ENCODE measurements at regions not wholly inside any gene's neighbourhood (a gene's known extent, or its start where the extent isn't known, plus 50 kb on each side); places are given as distances from the start of the nearest gene placed in this dataset.

DNA sequence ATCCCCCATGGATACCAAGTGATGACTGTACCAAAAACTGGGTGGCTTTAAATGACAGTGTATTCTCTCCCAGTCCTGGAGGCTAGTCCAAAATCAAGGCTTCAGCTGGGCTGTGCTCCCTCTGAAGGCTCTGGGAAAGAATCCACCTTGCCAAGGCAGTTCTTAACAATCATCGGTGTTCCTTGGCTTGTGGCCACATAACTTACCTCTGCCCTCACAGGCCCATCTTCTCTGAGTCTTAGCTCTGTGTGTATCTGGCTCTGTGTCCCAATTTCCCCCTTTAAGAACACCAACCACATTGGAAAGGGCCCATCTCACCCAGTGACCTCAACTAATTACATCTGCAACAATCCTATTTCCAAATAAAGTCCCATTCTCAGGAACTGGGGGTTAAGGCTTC lies 503.0 kb upstream of the PROK2 start:
- no peak overlapping the region for H3K27ac ChIP-seq (ENCODE audit: low read depth in 1 of 2, low read length in 1 of 2)
- H3K4me1 ChIP-seq (ENCODE audit: control insufficient read depth in 2 of 2, insufficient read depth in 2 of 2, low read length in 2 of 2): peaks cover 10 to 25% of the 10 kb centered on the region in 2 donors
- no peaks in the 10 kb centered on the region for H3K27me3 ChIP-seq (ENCODE audit: control insufficient read depth in 2 of 2, insufficient read depth in 1 of 2, low read length in 1 of 2)
- no peaks in the 10 kb centered on the region for H3K36me3 ChIP-seq (ENCODE audit: control insufficient read depth in 2 of 2, insufficient read depth in 2 of 2, low read length in 1 of 2)
- 95% methylated on average over 1 of the region's 1 CpG for WGBS
- DNase-seq (ENCODE audit: low read depth in 6 of 9, low spot score in 9 of 9): no peak
- H3K9me3 ChIP-seq (ENCODE audit: control insufficient read depth in 2 of 2, insufficient read depth in 1 of 2, low read length in 1 of 2): peaks cover under 1 to 2% of the 10 kb centered on the region in 2 donors
- no peak overlapping the region for H3K4me3 ChIP-seq (ENCODE audit: low read length in 2 of 2)

DNA sequence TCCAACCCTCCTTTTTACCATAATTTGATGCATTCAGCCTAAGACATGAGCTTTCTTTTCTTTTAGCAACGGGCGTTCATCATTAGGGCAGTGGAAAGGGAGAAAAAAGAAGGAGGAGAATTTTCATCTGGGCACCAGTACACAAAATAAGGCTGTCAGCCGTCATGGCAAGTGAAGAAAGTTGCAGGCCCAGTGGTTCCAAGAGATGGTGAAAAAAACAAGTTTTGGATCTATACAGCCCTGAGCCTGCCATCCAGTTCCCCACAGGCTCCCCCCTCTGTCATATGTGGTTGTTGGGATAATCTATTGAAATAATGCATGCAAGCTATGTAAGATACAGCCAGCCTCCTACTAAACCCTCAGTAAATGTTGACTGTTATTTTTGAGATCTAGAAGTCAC lies 500.6 kb upstream of the PROK2 start:
- peaks cover 10 to 23% of the 10 kb centered on the region in 2 donors for H3K4me1 ChIP-seq (ENCODE audit: control insufficient read depth in 2 of 2, insufficient read depth in 2 of 2, low read length in 2 of 2)
- H3K27me3 ChIP-seq (ENCODE audit: control insufficient read depth in 2 of 2, insufficient read depth in 1 of 2, low read length in 1 of 2): no peaks in the 10 kb centered on the region
- 94% methylated on average over 3 of the region's 3 CpGs for WGBS
- H3K9me3 ChIP-seq (ENCODE audit: control insufficient read depth in 2 of 2, insufficient read depth in 1 of 2, low read length in 1 of 2): peaks cover 2 to 10% of the 10 kb centered on the region in 2 donors
- H3K4me3 ChIP-seq (ENCODE audit: low read length in 2 of 2): no peak overlapping the region
- DNase-seq (ENCODE audit: low read depth in 6 of 9, low spot score in 9 of 9): no peak
- no peak overlapping the region for H3K27ac ChIP-seq (ENCODE audit: low read depth in 1 of 2, low read length in 1 of 2)
- no peaks in the 10 kb centered on the region for H3K36me3 ChIP-seq (ENCODE audit: control insufficient read depth in 2 of 2, insufficient read depth in 2 of 2, low read length in 1 of 2)

GRCh38 chr3:72284471-72284870 lies 499.5 kb upstream of the PROK2 start:
- Histone ChIP-seq H3K36me3 (ENCODE audit: control insufficient read depth in 2 of 2, insufficient read depth in 2 of 2, low read length in 1 of 2) (no peaks in the 10 kb centered on the region), H3K9me3 (ENCODE audit: control insufficient read depth in 2 of 2, insufficient read depth in 1 of 2, low read length in 1 of 2) (peaks cover 2 to 10% of the 10 kb centered on the region in 2 donors), H3K27ac (ENCODE audit: low read depth in 1 of 2, low read length in 1 of 2) (no peak overlapping the region), H3K4me3 (ENCODE audit: low read length in 2 of 2) (no peak overlapping the region), H3K4me1 (ENCODE audit: control insufficient read depth in 2 of 2, insufficient read depth in 2 of 2, low read length in 2 of 2) (peaks cover 10 to 16% of the 10 kb centered on the region in 2 donors), H3K27me3 (ENCODE audit: control insufficient read depth in 2 of 2, insufficient read depth in 1 of 2, low read length in 1 of 2) (no peaks in the 10 kb centered on the region)
- WGBS: 97% methylated on average over 5 of the region's 5 CpGs
- DNase-seq (ENCODE audit: low read depth in 6 of 9, low spot score in 9 of 9): no peak

DNA sequence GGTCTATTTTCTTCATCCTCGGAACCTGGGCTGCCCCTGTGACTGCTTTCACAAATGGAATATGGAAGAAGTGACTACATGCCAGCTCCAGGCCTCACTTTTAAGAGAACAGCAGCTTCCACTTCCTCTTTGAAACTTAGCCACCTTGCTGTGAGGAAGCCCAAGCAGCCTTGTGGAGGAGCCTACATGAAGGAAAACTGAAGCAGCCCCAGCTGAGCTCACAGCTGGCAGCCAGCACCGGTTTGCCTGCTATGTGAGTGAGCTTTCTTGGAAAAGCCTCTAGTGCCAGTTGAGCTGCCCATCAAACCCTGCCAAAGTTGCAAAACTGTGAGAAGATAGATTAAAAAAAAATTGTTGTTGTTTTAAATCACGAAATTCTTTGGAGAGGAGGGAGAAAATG lies 498.0 kb upstream of the PROK2 start:
- WGBS: 90% methylated on average over 3 of the region's 3 CpGs
- Histone ChIP-seq H3K4me1 (ENCODE audit: control insufficient read depth in 2 of 2, insufficient read depth in 2 of 2, low read length in 2 of 2) (peaks cover 0 to under 1% of the 10 kb centered on the region in 2 donors), H3K27ac (ENCODE audit: low read depth in 1 of 2, low read length in 1 of 2) (no peak overlapping the region)

DNA sequence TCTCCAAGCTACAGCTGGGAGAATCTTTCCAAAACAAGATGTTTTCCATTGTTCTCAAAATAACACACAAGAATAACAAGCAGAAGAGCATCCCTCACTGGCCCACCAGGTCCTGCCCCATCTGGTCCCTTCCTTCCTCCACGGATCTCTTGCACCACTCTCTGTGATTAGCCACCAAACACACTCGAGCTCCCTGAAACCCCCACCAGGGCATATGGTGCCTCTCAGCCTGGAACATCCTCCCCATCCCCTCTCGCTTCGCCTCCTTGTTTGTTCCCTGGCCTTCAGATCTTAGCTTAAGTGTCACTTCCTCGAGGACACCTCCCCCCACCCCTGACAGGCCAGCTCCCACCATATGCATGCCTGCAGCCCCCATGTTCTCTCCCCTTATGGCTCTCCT lies 496.6 kb upstream of the PROK2 start:
- Histone ChIP-seq H3K4me3 (ENCODE audit: low read length in 2 of 2) (no peak overlapping the region), H3K27me3 (ENCODE audit: control insufficient read depth in 2 of 2, insufficient read depth in 1 of 2, low read length in 1 of 2) (no peaks in the 10 kb centered on the region), H3K4me1 (ENCODE audit: control insufficient read depth in 2 of 2, insufficient read depth in 2 of 2, low read length in 2 of 2) (no peaks in the 10 kb centered on the region), H3K9me3 (ENCODE audit: control insufficient read depth in 2 of 2, insufficient read depth in 1 of 2, low read length in 1 of 2) (peaks cover 2 to 10% of the 10 kb centered on the region in 2 donors), H3K36me3 (ENCODE audit: control insufficient read depth in 2 of 2, insufficient read depth in 2 of 2, low read length in 1 of 2) (no peaks in the 10 kb centered on the region), H3K27ac (ENCODE audit: low read depth in 1 of 2, low read length in 1 of 2) (no peak overlapping the region)
- WGBS: 85% methylated on average over 5 of the region's 5 CpGs
- DNase-seq (ENCODE audit: low read depth in 6 of 9, low spot score in 9 of 9): no peak

More for the DNA sequence above, 498.0 kb upstream of the PROK2 start:
- DNase-seq (ENCODE audit: low read depth in 6 of 9, low spot score in 9 of 9): no peak
- no peaks in the 10 kb centered on the region for H3K27me3 ChIP-seq (ENCODE audit: control insufficient read depth in 2 of 2, insufficient read depth in 1 of 2, low read length in 1 of 2)
- H3K36me3 ChIP-seq (ENCODE audit: control insufficient read depth in 2 of 2, insufficient read depth in 2 of 2, low read length in 1 of 2): no peaks in the 10 kb centered on the region
- H3K9me3 ChIP-seq (ENCODE audit: control insufficient read depth in 2 of 2, insufficient read depth in 1 of 2, low read length in 1 of 2): peaks cover 2 to 10% of the 10 kb centered on the region in 2 donors
- H3K4me3 ChIP-seq (ENCODE audit: low read length in 2 of 2): no peak overlapping the region

DNA sequence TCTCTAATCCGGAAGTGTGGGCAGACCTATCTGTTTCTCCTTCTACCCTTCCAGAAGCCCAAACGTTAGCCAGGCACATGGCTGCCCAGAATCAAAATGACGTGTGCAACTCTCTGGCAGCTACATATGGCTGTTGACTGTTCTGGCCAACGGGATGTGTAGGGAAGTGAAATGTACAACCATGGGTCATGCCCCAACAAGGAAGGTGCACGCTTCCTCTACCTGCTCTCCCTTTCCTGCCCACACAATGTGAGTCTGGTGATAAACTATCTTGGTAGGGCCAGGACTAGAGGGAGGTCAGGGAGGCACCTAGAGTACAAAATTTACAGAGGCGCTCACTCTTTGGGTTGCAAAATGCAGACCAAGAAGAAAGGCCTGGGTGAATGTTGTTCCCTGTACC lies 495.9 kb upstream of the PROK2 start:
- no peaks in the 10 kb centered on the region for H3K36me3 ChIP-seq (ENCODE audit: control insufficient read depth in 2 of 2, insufficient read depth in 2 of 2, low read length in 1 of 2)
- no peak for DNase-seq (ENCODE audit: low read depth in 6 of 9, low spot score in 9 of 9)
- no peaks in the 10 kb centered on the region for H3K4me1 ChIP-seq (ENCODE audit: control insufficient read depth in 2 of 2, insufficient read depth in 2 of 2, low read length in 2 of 2)
- no peak overlapping the region for H3K4me3 ChIP-seq (ENCODE audit: low read length in 2 of 2)
- no peaks in the 10 kb centered on the region for H3K27me3 ChIP-seq (ENCODE audit: control insufficient read depth in 2 of 2, insufficient read depth in 1 of 2, low read length in 1 of 2)
- WGBS: 62% methylated on average over 6 of the region's 6 CpGs
- peaks cover 2 to 10% of the 10 kb centered on the region in 2 donors for H3K9me3 ChIP-seq (ENCODE audit: control insufficient read depth in 2 of 2, insufficient read depth in 1 of 2, low read length in 1 of 2)
- no peak overlapping the region for H3K27ac ChIP-seq (ENCODE audit: low read depth in 1 of 2, low read length in 1 of 2)

DNA sequence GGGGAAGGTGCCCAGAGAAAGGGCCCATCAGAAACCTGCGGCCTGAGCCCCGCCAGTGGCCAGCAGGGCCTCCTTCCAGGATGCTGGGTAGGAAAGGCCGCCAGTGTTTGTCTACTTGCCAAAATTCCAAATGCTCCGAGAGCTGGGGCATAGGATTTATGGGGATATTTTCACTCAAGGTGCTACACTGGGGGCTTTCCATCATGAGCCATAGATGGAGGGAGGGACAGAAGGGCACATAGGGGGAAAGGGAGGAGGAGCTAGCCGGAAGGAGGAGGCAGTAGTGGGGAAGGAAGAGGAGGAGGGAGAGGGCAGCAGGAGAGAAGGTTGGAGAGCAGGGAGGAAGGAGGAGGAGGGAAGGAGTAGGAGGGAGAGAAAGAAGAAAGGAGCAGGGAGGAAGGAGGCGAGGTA lies 494.7 kb upstream of the PROK2 start:
- DNase-seq (ENCODE audit: low read depth in 6 of 9, low spot score in 9 of 9): no peak
- Histone ChIP-seq H3K27me3 (ENCODE audit: control insufficient read depth in 2 of 2, insufficient read depth in 1 of 2, low read length in 1 of 2) (no peaks in the 10 kb centered on the region), H3K36me3 (ENCODE audit: control insufficient read depth in 2 of 2, insufficient read depth in 2 of 2, low read length in 1 of 2) (no peaks in the 10 kb centered on the region), H3K4me1 (ENCODE audit: control insufficient read depth in 2 of 2, insufficient read depth in 2 of 2, low read length in 2 of 2) (peaks cover 0 to 5% of the 10 kb centered on the region in 2 donors), H3K9me3 (ENCODE audit: control insufficient read depth in 2 of 2, insufficient read depth in 1 of 2, low read length in 1 of 2) (peaks cover 2 to 10% of the 10 kb centered on the region in 2 donors), H3K4me3 (ENCODE audit: low read length in 2 of 2) (no peak overlapping the region), H3K27ac (ENCODE audit: low read depth in 1 of 2, low read length in 1 of 2) (no peak overlapping the region)
- WGBS: 94% methylated on average over 6 of the region's 6 CpGs

GRCh38 chr3:72279068-72279604 lies 494.2 kb upstream of the PROK2 start:
- no peak for DNase-seq (ENCODE audit: low read depth in 6 of 9, low spot score in 9 of 9)
- no peaks in the 10 kb centered on the region for H3K36me3 ChIP-seq (ENCODE audit: control insufficient read depth in 2 of 2, insufficient read depth in 2 of 2, low read length in 1 of 2)

DNA sequence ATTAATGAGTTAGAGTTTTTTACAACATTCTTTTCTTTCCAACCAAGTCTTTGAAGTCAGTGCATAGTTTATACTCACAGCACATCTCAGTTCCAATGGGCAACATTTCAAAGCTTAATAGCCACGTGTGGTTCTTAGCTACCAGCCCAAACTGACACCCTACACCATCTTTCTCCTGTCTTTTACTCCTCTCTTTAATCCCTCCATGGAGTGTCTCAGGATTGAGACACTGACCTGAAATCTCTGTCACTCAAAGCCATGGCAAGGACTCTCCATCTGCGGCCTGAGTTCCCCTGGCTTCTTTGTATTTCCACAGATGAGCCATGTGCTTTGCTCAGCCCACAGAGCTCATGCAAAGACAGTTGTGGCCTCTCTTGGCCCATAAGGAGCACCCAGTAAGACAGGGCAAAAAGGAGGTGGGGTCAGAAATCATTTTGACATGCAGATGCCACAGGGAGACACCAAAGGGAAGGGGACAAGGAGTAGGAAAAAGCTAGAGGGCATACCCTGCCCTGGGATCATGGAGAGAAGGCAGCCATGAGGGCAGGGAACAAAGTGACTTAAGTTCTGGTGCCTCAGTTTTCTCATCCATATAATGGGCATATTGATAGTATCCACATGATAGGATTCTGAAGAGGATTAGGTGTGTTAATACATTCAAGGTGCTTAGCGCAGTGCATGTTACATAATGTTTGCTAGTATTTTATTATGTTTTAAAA lies 493.6 kb upstream of the PROK2 start:
- H3K4me1 ChIP-seq (ENCODE audit: control insufficient read depth in 2 of 2, insufficient read depth in 2 of 2, low read length in 2 of 2): peaks cover 0 to 16% of the 10 kb centered on the region in 2 donors
- no peaks in the 10 kb centered on the region for H3K36me3 ChIP-seq (ENCODE audit: control insufficient read depth in 2 of 2, insufficient read depth in 2 of 2, low read length in 1 of 2)
- peaks cover 2 to 10% of the 10 kb centered on the region in 2 donors for H3K9me3 ChIP-seq (ENCODE audit: control insufficient read depth in 2 of 2, insufficient read depth in 1 of 2, low read length in 1 of 2)
- no peak for DNase-seq (ENCODE audit: low read depth in 6 of 9, low spot score in 9 of 9)
- WGBS: 96% methylated on average over 3 of the region's 3 CpGs
- no peak overlapping the region for H3K4me3 ChIP-seq (ENCODE audit: low read length in 2 of 2)
- H3K27me3 ChIP-seq (ENCODE audit: control insufficient read depth in 2 of 2, insufficient read depth in 1 of 2, low read length in 1 of 2): no peaks in the 10 kb centered on the region
- no peak overlapping the region for H3K27ac ChIP-seq (ENCODE audit: low read depth in 1 of 2, low read length in 1 of 2)

More at GRCh38 chr3:72279068-72279604, 494.2 kb upstream of the PROK2 start:
- H3K27me3 ChIP-seq (ENCODE audit: control insufficient read depth in 2 of 2, insufficient read depth in 1 of 2, low read length in 1 of 2): no peaks in the 10 kb centered on the region
- no peak overlapping the region for H3K27ac ChIP-seq (ENCODE audit: low read depth in 1 of 2, low read length in 1 of 2)
- H3K4me1 ChIP-seq (ENCODE audit: control insufficient read depth in 2 of 2, insufficient read depth in 2 of 2, low read length in 2 of 2): peaks cover 0 to 10% of the 10 kb centered on the region in 2 donors
- H3K9me3 ChIP-seq (ENCODE audit: control insufficient read depth in 2 of 2, insufficient read depth in 1 of 2, low read length in 1 of 2): peaks cover 2 to 10% of the 10 kb centered on the region in 2 donors
- no peak overlapping the region for H3K4me3 ChIP-seq (ENCODE audit: low read length in 2 of 2)
- 94% methylated on average over 3 of the region's 3 CpGs for WGBS

All from thymus (tissue), 11 donors.